Immature natural killer cell (primary cell): ENCODE measurements at regions not wholly inside any gene's neighbourhood (a gene's known extent, or its start where the extent isn't known, plus 50 kb on each side); places are given as distances from the start of the nearest gene placed in this dataset.

Experiments used
- DNase-seq, 3 donors: peaks; one replicate each; pipeline ENCODE4 v3.0.0; 2022; ENCODE audit warnings: mixed read lengths in 1 of 3
- H3K27ac Mint-ChIP-seq, 6 donors: one replicate each; pipeline ENCODE4 v1.8.0; 2020; ENCODE audit warnings: mixed read lengths in 6 of 6, mild to moderate bottlenecking in 5 of 6, inconsistent platforms in 4 of 6, moderate library complexity in 3 of 6
- H3K27me3 Mint-ChIP-seq, 3 donors: one replicate each; pipeline ENCODE4 v1.8.0; 2020 to 2021; ENCODE audit warnings: low read depth in 3 of 3, mild to moderate bottlenecking in 3 of 3, mixed read lengths in 3 of 3, moderate library complexity in 3 of 3, inconsistent platforms in 1 of 3
- H3K36me3 Mint-ChIP-seq, 3 donors: one replicate each; pipeline ENCODE4 v1.8.0; 2020; ENCODE audit warnings: mixed read lengths in 3 of 3, inconsistent platforms in 2 of 3, mild to moderate bottlenecking in 2 of 3
- H3K4me1 Mint-ChIP-seq, 2 donors: one replicate each; pipeline ENCODE4 v1.8.0; 2020; ENCODE audit warnings: inconsistent platforms in 2 of 2, mild to moderate bottlenecking in 2 of 2, mixed read lengths in 2 of 2, moderate library complexity in 1 of 2
- H3K4me3 Mint-ChIP-seq, 5 donors: one replicate each; pipeline ENCODE4 v1.8.0; 2020; ENCODE audit warnings: mild to moderate bottlenecking in 5 of 5, mixed read lengths in 5 of 5, inconsistent platforms in 3 of 5, moderate library complexity in 3 of 5
- H3K9me3 Mint-ChIP-seq, 6 donors: one replicate each; pipeline ENCODE4 v1.8.0; 2020; ENCODE audit warnings: mild to moderate bottlenecking in 6 of 6, mixed read lengths in 6 of 6, inconsistent platforms in 4 of 6, moderate library complexity in 3 of 6

DNA sequence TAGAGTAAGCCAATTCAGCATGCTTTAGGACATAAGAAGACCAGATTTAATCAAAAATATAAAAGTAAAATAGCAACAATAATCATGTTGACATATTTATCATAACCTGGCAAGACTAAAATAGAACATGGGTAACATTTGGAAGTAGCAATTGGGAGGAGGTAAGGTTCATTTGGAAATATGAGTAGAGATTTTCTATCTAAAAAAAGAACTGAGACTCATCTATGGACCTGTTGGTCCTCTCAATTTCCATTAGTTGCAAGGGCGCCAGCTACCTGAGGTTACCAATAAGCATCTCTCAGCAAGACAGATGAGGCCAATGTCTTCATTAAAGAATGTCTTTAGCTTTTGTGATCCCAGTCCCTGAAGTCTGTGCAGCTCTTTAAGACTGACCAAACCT lies 196.0 kb downstream of the IRS1 start:
- H3K36me3 Mint-ChIP-seq, result no peaks in the 10 kb centered on the region

DNA sequence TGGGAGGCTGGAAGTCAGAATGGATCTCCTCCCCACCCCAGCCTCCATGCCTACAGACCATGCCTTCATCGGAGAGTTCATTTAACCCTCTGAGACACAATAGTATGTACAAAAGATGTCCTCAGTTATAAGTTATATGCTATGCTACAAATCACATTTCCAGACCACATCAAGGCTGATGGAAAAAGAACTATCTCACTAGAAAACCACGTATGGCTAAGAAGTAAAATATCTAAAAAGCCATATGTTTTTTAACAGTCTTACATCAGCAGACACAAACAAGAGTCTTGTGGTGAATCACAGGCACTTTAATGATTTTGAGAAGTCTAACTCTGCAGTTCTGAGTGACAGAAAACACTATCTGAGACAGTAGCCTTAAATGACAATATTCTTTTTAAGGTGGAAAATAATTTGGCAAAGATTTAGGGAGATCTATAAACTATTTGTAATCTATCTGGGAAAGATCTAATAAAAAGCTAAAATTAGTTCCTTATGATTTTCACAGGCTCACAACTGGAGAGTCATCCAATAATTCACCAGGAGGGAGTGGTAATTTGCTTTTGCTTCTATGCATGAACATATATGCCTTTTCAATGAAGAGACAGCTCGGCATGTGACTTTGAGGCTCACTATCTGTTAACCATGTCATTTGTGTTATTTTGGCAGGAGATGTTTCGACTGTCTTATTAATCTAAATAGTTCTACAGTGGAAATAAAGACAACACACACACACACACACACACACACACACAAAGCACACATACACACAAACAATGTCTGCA lies 197.5 kb downstream of the IRS1 start:
- no peak overlapping the region for H3K4me3 Mint-ChIP-seq
- DNase-seq, result no peak
- H3K9me3 Mint-ChIP-seq, result peaks cover 0 to 1% (median 0%) of the 10 kb centered on the region in 6 donors
- H3K36me3 Mint-ChIP-seq, result no peaks in the 10 kb centered on the region
- peaks cover 0 to 5% (median 0%) of the 10 kb centered on the region in 3 donors for H3K27me3 Mint-ChIP-seq
- no peak overlapping the region for H3K27ac Mint-ChIP-seq
- H3K4me1 Mint-ChIP-seq, result no peaks in the 10 kb centered on the region

More for the DNA sequence above, 196.0 kb downstream of the IRS1 start:
- no peak overlapping the region for H3K4me3 Mint-ChIP-seq
- peaks cover 0 to 1% (median 0%) of the 10 kb centered on the region in 6 donors for H3K9me3 Mint-ChIP-seq
- peaks cover 0 to 5% (median 0%) of the 10 kb centered on the region in 3 donors for H3K27me3 Mint-ChIP-seq
- H3K27ac Mint-ChIP-seq, result no peak overlapping the region
- H3K4me1 Mint-ChIP-seq, result no peaks in the 10 kb centered on the region
- no peak for DNase-seq

GRCh38 chr2:226600802-226601201 lies 198.8 kb downstream of the IRS1 start:
- no peak for DNase-seq
- H3K36me3 Mint-ChIP-seq, result peaks cover 0 to 5% (median 0%) of the 10 kb centered on the region in 3 donors
- H3K4me1 Mint-ChIP-seq, result no peaks in the 10 kb centered on the region
- peaks cover 0 to 5% (median under 1%) of the 10 kb centered on the region in 6 donors for H3K9me3 Mint-ChIP-seq
- H3K4me3 Mint-ChIP-seq, result no peak overlapping the region
- no peak overlapping the region for H3K27ac Mint-ChIP-seq
- H3K27me3 Mint-ChIP-seq, result peaks cover 0 to 7% (median 0%) of the 10 kb centered on the region in 3 donors

- Mint-ChIP-seq H3K27ac (no peak overlapping the region), H3K4me3 (no peak overlapping the region), H3K36me3 (peaks cover 0 to 5% (median under 1%) of the 10 kb centered on the region in 3 donors), H3K27me3 (peaks cover 0 to 7% (median 0%) of the 10 kb centered on the region in 3 donors), H3K9me3 (peaks cover 0 to 7% (median 2%) of the 10 kb centered on the region in 6 donors), H3K4me1 (no peaks in the 10 kb centered on the region)
- no peak for DNase-seq
Measured at GRCh38 chr2:226600184-226600583, 199.4 kb downstream of the IRS1 start.

- Mint-ChIP-seq H3K27ac (no peak overlapping the region), H3K36me3 (no peaks in the 10 kb centered on the region), H3K4me1 (no peaks in the 10 kb centered on the region), H3K9me3 (peaks cover 0 to 6% (median 5%) of the 10 kb centered on the region in 6 donors), H3K4me3 (no peak overlapping the region), H3K27me3 (peaks cover 0 to 3% (median 0%) of the 10 kb centered on the region in 3 donors)
- no peak for DNase-seq
Measured at GRCh38 chr2:226589043-226589442, 210.6 kb downstream of the IRS1 start.

- Mint-ChIP-seq H3K4me3 (no peak overlapping the region), H3K9me3 (peaks cover 0 to 3% (median under 1%) of the 10 kb centered on the region in 6 donors), H3K27ac (no peak overlapping the region), H3K4me1 (no peaks in the 10 kb centered on the region), H3K27me3 (peaks cover 0 to 2% (median 1%) of the 10 kb centered on the region in 3 donors), H3K36me3 (no peaks in the 10 kb centered on the region)
- DNase-seq, result no peak
Measured at GRCh38 chr2:226585130-226585561, 214.5 kb downstream of the IRS1 start.

DNA sequence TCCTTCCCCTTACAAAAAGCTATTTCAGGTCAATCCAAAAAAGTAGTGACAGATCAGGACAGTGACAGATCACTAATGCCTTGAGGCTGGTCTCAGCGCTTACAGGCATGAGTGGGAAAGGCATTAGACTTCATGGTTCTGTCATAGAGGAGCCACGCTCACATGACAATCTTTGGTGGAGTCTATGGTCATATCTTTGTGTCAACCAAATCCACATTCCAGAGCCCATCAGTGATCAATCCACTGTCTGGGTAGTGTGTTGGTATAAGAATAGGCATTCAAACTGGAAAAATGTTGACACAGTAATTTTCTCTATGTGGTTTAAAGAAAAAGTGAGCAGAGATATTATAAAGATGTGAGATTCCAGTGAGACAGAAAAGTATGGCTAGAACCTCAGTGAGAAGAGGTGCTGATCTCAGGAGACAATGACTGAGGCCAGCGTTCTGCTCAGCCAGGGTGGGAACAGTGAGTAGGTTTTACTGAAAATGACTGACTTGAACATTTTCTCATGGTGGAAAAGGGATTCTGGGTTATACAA lies 215.0 kb downstream of the IRS1 start:
- Mint-ChIP-seq H3K27me3 (peaks cover 0 to 2% (median 1%) of the 10 kb centered on the region in 3 donors), H3K4me1 (no peaks in the 10 kb centered on the region), H3K27ac (no peak overlapping the region), H3K4me3 (no peak overlapping the region), H3K9me3 (peaks cover 0 to 3% (median under 1%) of the 10 kb centered on the region in 6 donors), H3K36me3 (no peaks in the 10 kb centered on the region)
- DNase-seq, result no peak

DNA sequence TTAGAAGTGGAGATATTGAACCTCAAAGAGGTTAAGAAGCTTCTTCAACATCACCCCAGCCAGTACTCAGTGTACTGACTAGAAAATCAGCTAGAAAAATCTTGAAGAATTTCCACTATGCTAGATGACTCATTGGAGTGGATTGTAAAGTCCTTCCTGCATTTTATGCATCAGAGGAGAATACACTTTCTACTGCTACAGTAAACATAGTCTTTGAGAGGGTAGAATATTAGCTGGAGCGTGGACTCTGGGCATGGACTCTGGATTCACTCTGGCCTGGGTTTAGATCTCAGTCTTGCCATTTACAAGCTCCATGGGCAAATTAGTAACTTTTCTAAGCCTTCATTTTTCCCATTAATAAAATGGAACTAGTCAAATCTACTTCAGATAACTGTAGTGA lies 215.9 kb downstream of the IRS1 start:
- no peak for DNase-seq
- Mint-ChIP-seq H3K27me3 (peaks cover 0 to 2% (median 1%) of the 10 kb centered on the region in 3 donors), H3K4me1 (no peaks in the 10 kb centered on the region), H3K36me3 (no peaks in the 10 kb centered on the region), H3K4me3 (no peak overlapping the region), H3K9me3 (peaks cover 0 to 3% (median under 1%) of the 10 kb centered on the region in 6 donors), H3K27ac (no peak overlapping the region)

- peaks cover 0 to 3% (median under 1%) of the 10 kb centered on the region in 6 donors for H3K9me3 Mint-ChIP-seq
- no peaks in the 10 kb centered on the region for H3K36me3 Mint-ChIP-seq
- no peak overlapping the region for H3K27ac Mint-ChIP-seq
- H3K4me1 Mint-ChIP-seq, result no peaks in the 10 kb centered on the region
- no peak for DNase-seq
- no peak overlapping the region for H3K4me3 Mint-ChIP-seq
- H3K27me3 Mint-ChIP-seq, result peaks cover 0 to 2% (median 1%) of the 10 kb centered on the region in 3 donors
Measured at GRCh38 chr2:226581661-226582060, 218.0 kb downstream of the IRS1 start.

DNA sequence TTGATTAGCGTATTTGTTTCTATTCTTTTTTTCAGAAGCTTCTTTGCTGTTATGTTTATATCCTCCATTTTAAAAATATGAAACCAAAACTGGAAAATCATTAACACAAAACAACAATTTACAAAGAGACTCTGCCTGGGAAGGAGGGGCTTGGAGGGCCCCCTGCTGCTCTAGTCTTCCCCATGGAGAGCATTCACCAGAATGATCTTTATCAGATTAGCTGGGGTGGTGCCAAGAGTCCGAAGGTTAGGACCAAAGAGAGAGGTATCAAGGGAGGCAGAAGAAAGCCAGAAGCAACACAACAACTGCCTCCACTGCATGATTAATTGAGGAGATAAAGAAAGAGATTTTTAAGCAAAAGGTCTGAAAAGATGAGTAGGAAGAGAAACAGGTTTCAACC lies 218.6 kb downstream of the IRS1 start:
- Mint-ChIP-seq H3K9me3 (peaks cover 0 to 3% (median under 1%) of the 10 kb centered on the region in 6 donors), H3K36me3 (no peaks in the 10 kb centered on the region), H3K4me1 (no peaks in the 10 kb centered on the region), H3K27me3 (peaks cover 0 to 2% (median 1%) of the 10 kb centered on the region in 3 donors), H3K4me3 (no peak overlapping the region), H3K27ac (no peak overlapping the region)
- DNase-seq, result no peak

GRCh38 chr2:226580403-226580802 lies 219.2 kb downstream of the IRS1 start:
- Mint-ChIP-seq H3K4me1 (no peaks in the 10 kb centered on the region), H3K27ac (no peak overlapping the region), H3K9me3 (peaks cover 0 to 3% (median under 1%) of the 10 kb centered on the region in 6 donors), H3K36me3 (peaks cover 0 to 2% (median 0%) of the 10 kb centered on the region in 3 donors), H3K4me3 (no peak overlapping the region), H3K27me3 (peaks cover 0 to 2% (median 1%) of the 10 kb centered on the region in 3 donors)
- DNase-seq, result no peak

DNA sequence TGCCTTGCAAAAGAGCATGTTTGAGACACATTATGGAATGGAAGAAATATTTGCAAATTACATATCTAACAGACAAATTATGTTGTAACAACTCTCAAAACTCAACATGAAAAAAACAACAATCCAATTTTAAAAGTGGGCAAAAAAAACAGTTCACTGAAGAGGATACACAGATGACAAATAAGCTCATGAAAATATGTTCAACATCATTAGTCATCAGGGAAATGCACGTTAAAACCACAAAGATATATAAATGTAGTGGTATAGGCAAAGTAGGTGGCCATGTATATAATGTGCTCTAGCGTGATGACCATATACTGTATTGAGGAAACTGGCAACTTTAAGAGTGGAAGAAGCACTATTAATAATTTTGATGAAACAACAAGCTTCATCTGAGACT lies 220.1 kb downstream of the IRS1 start:
- Mint-ChIP-seq H3K36me3 (peaks cover 0 to 3% (median 0%) of the 10 kb centered on the region in 3 donors), H3K27me3 (peaks cover 0 to 2% (median 1%) of the 10 kb centered on the region in 3 donors)

GRCh38 chr2:226578879-226579278 lies 220.7 kb downstream of the IRS1 start:
- Mint-ChIP-seq H3K27me3 (peaks cover 0 to 2% (median 1%) of the 10 kb centered on the region in 3 donors), H3K36me3 (peaks cover 0 to 3% (median 0%) of the 10 kb centered on the region in 3 donors), H3K4me1 (no peaks in the 10 kb centered on the region), H3K27ac (no peak overlapping the region), H3K4me3 (no peak overlapping the region), H3K9me3 (peaks cover 0 to 3% (median under 1%) of the 10 kb centered on the region in 6 donors)
- DNase-seq, result no peak

More for the DNA sequence above, 220.1 kb downstream of the IRS1 start:
- peaks cover 0 to 3% (median under 1%) of the 10 kb centered on the region in 6 donors for H3K9me3 Mint-ChIP-seq
- H3K4me1 Mint-ChIP-seq, result no peaks in the 10 kb centered on the region
- no peak for DNase-seq
- H3K27ac Mint-ChIP-seq, result no peak overlapping the region
- H3K4me3 Mint-ChIP-seq, result no peak overlapping the region

GRCh38 chr2:226578373-226578772 lies 221.2 kb downstream of the IRS1 start:
- H3K4me3 Mint-ChIP-seq, result no peak overlapping the region
- H3K27me3 Mint-ChIP-seq, result peaks cover 0 to 2% (median under 1%) of the 10 kb centered on the region in 3 donors
- peaks cover 0 to 2% (median under 1%) of the 10 kb centered on the region in 6 donors for H3K9me3 Mint-ChIP-seq
- DNase-seq, result no peak
- H3K4me1 Mint-ChIP-seq, result no peaks in the 10 kb centered on the region
- peaks cover 0 to 3% (median 0%) of the 10 kb centered on the region in 3 donors for H3K36me3 Mint-ChIP-seq
- no peak overlapping the region for H3K27ac Mint-ChIP-seq
